NCI-H226 (cell line): ENCODE measurements at regions not wholly inside any gene's neighbourhood (a gene's known extent, or its start where the extent isn't known, plus 50 kb on each side); places are given as distances from the start of the nearest gene placed in this dataset.

Experiments used
- DNase-seq: peaks from one replicate; pipeline ENCODE4 v3.0.0-alpha.2; 2015

DNA sequence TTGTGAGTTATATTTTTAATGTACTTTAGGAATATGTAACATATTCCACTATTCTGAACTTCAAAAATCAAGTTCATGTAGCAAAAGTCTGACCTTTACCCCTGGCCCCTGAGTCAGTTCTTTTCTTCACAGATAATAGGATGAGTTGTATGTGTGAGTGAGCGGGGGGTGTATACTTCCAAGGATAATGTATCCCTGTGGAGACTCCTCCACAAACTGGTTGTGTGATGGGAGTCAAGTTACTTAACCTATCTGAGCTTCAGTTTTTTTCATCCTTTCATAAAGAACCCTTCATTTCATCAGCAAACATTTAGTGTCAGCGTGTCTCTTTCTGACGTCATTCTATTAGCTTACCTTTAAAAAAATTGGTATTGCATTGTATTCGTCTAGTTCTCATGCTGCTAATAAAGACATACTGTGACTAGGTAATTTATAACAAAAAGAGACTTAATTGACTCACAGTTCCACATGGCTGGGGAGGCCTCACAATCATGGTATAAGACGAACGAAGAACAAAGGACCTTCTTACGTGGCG is 288.1 kb upstream of the GPC6 start:
- peak; percentile 42 for DNase-seq

DNA sequence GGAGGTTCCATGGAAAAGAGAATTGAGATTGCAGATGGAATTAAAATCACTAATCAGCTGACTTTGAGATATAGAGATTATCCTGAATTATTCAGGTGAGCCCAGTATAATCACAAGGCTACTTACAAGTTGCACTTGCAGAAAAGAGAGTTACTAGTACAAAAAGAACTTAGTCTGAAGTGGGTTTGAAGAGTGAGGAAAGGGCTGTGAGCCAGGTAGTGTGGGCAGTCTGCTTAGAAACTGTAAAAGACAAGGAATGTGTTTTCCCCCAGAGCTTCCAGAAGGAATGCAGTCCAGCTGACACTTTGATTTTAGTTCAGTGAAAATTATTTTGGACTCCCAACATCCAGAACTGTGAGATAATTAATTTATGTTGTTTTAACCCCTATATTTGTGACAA is 285.4 kb upstream of the GPC6 start:
- DNase-seq: peak; percentile 4

DNA sequence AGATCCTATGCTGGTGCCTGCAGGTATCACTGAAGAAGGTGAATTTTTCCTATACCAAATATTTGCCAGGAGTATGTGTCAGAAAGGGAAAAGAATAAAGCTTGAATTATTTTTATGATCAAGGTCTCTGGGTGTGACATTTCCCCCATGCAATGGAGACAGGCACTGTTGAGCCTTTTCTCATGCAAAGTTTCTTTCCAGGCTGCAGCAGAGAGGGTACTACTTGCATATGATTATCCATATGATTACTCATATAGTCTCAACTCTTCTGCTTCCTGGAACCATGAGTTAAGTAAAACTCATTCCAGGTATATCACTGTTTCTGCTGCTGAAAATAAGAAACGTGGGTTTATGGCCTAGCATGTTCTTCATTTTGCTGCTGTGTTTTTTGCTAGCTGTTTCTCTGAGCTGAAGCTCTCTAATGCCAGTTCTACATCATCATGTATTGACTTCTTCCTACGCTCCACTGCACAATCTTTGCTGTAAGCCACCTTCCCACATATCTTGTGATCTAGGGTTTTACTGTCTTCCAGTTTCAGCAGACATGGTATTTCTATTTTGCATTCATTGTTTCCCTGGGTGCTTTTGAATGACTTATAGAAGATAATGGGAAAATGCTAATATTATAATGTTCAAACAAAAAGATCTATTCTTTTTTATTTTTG is 278.7 kb upstream of the GPC6 start:
- no peak for DNase-seq

DNA sequence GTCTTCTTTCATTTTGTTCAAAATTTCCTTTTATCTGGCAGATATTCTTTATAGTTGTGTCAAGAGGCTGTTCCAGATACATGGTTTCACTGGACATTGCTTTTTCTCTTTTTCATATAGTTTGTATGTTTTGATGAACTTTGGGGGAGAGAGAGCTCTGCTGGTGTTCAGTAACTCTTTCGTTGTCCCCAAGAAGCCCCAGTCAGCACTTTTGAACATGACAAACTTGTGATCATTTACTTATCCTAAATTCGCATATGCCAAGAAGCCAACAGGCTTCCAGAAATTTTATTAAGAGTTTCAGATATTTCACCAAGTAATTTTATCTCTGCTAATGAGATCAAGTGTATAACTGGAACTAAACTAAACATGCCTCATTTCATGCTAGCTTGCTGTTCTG is 275.8 kb upstream of the GPC6 start:
- no peak for DNase-seq

DNA sequence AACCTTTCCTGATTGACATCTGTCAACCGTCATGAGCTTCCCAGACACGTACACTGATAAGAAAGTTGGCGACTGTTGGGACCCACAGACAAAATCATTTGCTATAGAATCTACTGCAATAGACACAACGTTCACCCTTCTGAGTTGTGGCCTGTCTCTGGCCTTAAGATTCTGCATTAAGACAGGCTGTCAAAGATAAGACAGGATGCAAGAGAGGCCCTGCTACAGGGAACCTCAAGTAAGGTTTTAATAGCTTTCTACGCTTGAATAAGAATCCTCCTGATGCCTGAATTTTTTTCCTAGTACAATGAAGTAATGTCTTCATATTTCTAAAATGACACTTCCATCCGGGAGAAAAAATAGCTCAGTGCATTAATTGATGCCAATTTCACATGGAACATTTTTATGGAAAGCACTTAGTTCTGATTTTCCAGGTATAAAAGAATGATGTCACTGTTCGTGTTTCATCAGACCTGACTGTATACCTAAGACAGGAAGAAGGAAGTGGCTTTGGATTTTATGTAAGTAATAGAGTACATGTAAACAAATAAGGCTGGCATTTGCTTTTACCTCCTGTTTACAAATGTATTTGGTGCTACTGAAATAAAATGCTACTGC is 275.2 kb upstream of the GPC6 start:
- DNase-seq: peak; percentile 68

DNA sequence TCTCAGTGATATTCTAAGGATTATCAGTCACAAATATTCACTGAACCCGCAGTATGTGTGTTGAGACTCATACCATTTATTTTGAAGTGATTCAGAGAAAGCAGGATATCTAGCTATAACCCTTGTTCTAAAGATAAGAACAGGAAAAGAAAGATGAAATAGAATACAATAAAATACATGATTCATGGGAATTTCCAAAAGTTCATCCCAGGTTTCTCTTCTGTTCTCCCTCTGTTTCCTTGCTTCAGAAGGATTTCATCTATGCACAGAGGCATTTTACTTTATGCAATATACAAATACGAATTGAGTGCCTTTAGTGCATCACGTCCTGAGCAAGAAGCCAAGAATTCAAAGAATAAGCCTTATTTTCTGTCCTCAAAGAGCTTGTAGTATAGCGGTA is 274.4 kb upstream of the GPC6 start:
- peak; percentile 76 for DNase-seq

DNA sequence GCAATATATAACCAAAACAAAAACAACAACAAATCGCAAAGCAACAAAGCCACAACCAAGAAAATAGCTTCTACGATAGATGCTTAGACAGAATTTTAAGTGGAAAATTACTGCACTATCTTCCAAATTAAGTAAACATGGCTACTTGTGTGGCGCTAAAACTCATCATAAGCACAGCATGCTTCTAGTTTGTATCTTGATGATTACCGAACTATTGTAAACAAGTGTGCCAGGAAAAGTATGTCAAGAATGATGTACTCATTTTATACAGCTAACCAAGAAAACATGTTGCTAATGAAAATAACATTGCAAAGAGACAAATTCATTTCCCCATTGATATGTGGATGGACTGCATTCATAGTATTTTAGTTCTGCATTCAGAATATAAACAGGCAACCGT is 271.9 kb upstream of the GPC6 start:
- DNase-seq: no peak

DNA sequence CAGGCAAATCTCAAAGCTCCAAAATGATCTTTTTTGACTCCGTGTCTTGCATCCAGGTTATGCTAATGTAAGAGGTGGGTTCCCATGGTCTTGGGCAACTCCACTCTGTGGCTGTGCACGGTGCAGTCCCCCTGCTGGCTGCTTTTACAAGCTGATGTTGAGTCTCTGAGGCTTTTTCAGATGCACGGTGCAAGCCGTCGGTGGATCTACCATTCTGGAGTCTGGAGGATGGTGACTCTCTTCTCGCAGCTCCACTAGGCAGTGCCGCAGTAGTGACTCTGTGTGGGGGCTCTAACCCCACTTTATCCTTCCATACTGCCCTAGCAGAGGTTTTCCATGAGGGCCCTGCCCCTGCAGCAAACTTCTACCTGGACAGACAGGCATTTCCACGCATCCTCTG is 266.8 kb upstream of the GPC6 start:
- DNase-seq: no peak

DNA sequence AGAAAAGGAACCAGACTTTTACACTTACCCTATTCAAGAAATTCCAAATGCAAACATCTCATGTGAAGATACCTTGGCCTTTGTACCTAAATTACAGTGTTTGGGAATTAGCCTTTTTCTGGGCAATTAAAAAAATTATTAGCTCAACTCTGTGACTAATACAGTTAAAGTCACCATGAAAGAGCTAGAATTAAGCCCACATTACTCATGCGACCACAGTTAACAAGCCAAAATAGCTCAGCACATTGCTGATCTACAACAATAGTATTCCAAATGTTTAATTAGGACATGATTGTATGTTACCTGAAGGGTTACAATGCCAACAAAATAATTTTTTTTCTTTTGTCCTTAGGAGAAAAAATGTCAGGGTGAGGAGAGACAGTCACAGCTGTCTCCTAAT is 263.6 kb upstream of the GPC6 start:
- no peak for DNase-seq

DNA sequence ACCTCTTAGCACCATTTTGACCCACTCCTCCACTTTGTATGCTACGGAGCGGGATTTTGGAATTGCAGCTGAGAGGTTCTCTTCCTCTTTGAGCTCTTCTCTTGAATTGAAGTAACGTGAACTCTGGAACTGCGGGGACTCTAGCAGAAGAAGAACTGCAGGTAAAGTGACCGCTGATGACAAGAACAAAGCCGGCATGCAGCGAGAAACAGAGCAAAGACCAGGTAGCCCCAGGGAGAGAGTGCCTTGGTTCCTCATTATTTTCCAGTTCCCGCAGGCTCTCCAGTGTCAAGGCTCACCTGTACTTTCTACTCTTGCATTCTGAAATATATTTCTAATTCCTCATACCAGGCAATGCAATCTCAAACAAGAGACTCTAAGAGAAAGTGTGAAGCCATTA is 260.3 kb upstream of the GPC6 start:
- no peak for DNase-seq

DNA sequence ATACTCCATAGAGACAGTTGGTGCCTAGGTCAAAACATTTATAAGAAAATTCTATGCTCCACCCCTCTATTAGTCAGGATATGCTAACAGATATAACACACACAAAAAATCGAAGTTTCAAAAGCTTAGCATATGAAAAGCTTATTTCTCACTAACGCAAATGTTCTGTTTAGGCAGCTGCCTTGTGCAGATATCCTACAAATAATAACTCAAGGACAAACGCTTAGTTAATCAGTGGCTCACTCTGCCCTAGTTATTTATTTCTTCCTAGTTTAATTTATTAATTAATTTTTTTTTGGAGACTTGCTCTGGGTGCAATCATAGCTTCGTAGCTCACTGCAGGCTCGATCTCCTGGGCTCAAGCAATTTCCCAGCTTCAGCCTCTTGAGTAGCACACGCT is 259.7 kb upstream of the GPC6 start:
- no peak for DNase-seq

DNA sequence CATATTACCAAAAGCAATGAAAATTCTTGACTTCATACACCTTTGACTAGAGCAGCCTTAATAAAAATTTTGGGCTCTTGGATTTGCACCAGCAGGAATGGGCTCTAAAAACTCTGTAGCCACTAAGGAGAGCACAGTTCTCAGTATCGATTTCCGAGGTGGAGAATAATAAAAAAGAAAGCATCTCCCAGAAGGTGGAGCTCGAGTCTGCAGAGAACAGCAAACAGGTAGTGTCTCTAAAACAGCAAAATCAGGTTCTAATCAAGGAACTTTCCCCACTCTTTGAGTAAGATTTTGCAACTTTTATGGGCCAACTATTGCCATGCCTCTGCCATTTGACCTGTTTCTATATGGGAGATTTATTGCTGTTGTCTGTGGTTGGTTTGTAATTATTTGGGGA is 258.7 kb upstream of the GPC6 start:
- DNase-seq: no peak

DNA sequence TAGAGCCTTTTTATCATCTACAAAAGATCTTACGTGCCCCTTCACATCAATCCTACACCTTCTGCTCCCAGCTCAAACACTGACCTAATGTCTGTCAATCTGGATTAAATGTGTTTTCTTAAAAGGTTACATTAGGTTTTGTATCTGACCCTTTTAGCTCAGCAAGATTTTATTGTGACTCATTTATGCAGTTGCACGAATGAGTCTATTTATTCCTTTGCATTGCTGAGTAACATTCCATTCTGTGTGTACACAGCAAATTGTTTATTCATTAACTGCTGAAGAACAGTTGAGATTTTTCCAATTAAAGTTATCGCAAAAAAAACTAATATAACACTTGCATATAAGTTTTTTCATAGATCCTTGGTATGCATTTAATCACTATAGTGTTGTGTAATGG is 253.9 kb upstream of the GPC6 start:
- DNase-seq: no peak

DNA sequence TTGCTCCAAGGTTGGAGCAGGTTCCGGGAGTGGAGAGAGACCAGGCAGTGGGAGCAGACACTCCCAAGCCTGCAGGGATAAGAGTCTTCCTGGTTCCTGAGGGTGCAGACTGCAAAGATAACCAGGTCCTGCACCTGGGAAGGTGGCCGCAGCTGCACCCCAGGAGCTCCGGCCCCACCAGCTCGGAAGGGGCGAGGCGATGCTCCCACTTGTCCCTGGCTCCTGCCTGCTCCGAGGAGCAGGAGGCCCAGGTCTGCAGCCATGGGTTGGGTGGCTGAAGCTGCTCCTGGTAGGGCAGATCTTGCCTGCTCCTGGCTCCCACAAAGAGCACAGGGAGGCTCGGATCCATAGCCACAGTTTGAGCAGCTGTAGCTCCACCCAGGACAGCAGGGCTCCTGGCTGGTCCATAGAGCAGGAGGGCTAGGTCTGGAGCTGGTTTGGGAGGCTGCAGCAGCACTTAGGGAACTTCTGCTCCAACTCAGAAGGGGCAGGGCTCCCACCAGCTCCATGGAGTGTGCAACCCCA is 251.6 kb upstream of the GPC6 start:
- no peak for DNase-seq

DNA sequence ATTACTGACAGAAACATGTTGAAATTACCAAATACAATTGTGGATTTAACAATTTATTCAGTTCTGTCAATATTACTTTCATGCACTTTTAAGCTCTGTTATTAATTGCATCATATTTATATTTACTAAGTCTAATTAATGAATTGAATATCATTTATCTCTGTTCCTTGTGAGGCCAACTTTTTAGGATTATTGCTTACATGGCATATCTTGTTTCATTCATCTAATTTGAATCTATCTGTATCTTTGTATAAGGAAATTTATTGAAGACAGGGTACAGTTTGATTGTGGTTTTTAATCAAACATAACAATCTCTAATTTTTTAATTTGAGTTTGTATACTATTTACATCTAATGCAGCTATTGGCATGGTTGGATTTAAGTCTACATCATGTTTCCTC is 249.9 kb upstream of the GPC6 start:
- DNase-seq: no peak

DNA sequence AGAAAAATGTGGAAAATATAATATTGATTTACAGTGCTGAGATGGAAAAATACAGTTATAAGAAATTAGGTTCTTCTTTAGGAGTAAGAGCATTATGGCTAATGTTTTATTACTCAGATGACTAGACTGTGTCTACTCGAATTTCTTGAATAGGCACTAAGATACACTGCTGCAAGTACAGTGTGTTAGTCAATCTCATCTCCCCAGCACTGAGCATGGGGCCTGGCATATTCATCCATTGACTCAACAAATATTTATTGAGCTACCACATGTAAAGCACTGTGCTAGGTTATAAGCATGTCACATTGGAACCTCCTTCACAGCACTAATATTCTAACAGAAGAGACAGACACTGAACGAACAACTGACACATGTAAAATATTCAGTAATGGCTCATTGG is 242.5 kb upstream of the GPC6 start:
- no peak for DNase-seq

DNA sequence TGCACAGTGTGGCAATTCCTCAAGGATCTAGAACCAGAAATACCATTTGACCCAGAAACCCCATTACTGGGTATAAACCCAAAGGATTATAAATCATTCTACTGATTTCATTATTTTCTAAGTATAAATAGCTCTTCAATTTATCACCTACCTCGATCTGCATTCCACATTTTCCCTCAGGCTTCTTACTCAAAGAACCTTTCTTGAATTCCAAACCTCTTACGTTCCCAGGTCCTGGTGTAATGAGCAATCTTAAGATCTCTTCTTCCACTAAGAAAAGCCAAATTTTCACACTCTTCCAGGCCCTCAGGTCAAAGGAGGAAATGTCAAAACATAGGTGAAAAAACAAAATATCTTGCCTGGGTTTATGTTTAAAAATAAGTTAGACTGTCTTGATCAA is 237.3 kb upstream of the GPC6 start:
- no peak for DNase-seq

DNA sequence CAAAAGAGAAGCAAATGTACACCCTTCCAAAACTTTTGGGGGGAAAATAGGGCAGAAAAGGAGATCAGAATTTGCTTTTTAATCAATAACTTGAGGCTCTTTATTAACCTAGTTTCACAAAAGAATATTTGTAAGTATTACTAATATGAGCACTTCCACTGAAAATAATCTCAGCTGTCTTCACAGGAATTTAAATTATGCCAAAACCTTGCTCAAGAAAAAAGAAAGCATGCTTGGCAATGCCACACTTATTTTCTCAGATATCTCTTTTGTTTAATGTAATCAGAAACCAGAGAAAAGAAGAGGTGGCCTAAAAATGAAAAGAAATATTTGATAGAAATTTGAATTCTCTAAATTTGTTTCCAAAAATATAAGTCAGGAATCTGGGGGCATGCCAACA is 234.9 kb upstream of the GPC6 start:
- DNase-seq: peak; percentile 32

DNA sequence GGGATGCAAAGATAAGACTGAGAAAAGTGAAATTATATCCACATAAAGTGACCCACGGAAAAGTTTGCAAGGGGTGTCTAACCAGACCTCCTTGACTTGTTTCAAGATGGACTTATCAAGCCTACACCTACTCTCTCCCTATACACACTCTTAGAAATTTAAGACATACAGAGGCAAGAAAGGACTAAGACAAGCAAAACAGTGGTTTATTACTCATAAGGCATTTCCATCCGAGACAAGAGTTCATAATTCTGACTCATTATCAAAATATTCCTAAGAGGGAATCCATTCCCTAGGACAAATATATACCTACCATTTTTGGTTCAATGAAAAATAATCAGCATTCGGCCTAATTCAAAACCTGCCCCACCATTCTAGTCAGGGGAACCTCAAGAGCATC is 232.6 kb upstream of the GPC6 start:
- peak; percentile 62 for DNase-seq

DNA sequence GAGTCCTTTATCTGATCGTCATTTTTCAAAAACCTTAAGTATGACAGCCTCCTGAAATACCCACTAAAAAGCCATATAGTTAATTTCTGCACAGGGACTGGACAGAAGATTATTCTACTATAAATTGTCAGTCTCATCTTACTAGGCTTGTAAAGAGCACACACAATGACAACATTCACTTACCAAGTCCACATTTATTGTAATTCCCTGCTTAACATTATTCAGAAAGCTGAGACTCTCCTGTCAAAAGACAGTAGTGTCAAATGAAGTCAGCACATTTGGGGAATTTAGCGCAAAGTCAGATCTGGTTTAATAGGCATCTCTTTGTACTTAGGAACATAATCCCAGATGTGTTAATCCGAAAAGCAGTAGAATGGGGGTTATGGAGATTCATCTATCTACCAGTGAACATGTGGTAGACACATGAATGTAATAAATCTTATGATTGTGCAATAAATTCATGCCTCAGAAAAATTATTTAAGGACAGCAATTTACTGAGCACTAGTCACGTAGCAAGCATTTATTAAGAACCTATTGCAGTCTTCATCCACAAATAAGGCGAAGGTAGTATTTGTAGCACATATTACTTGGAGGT is 224.6 kb upstream of the GPC6 start:
- no peak for DNase-seq

DNA sequence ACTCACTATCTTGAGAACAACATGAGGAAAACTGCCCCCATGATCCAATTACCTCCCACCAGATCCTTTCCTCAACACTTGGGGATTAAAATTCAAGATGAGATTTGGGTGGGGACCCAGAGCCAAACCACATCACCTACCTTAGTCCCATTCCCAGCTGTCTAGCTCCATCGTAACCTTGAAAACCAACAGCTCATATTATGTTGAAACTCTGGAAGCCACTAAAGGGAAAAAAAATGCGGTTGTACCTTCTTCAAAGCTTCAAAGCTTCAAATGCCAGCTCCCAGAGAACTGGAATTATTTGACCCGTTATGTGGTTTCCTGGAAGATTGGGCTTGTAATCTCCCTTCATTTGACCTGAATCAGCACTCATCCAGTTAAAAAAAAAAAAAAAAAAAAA is 223.1 kb upstream of the GPC6 start:
- no peak for DNase-seq

DNA sequence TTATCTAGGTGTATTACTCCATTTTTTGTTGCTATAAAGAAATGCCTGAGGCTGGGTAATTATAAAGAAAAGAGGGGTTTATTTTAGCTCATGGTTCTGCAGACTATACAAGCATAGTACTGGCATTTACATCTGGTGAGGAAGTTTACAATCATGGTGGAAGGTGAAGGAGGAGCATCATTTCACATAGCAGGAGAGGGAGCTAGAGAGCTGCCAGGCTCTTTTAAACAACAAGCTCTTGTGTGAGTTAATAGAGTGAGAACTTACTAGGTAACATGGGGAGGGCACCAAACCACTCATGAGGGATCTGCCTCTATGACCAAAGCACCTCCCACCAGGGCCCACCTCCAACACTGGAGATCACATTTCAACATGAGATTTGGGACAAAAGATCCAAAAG is 221.7 kb upstream of the GPC6 start:
- no peak for DNase-seq

DNA sequence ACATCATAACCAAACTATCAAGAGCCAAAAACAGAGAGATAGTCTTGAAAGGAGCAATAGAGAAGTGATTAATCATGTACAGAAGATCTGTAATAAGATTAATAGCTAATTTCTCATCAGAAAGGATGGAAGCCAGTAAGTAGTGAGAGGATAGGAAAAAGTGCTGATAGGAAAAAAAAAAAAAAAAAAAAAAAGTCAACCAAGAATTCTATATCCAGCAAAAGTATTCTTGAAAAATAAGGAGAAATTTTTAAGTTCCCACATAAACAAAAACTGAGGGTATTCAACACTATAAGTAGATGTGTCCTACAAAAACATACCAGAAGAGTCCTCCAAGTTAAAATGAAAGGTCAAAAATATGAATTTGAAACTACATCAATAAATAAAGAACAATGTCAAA is 218.7 kb upstream of the GPC6 start:
- no peak for DNase-seq

DNA sequence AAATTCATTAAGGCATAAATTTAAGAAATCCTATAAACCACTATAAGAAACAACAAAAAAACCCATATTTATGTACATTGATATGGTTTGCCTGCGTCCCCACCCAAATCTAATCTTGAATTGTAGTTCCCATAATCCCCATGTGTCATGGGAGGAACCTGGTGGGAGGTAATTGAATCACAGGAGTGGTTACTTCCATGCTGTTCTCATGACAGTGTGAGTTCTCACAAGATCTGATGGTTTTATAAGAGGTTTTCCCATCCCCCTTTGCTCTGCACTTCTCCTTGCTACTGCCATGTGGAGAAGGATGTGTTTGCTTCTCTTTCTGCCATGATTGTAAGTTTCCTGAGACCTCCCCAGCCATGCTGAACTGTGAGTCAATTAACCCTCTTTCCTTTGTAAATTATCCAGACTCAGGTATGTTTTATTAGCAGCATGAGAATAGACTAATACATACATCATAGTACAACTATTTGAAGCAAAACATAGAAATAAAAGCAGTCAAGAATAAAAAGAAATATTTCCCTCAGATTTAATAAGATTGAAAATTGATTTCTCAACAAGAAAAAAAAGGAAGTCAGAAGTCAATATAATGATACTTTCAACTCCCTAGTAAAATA is 209.0 kb upstream of the GPC6 start:
- no peak for DNase-seq
